CD4-positive, alpha-beta T cell treated with Interleukin-17A for 4 hours (primary cell): ENCODE measurements at regions not wholly inside any gene's neighbourhood (a gene's known extent, or its start where the extent isn't known, plus 50 kb on each side); places are given as distances from the start of the nearest gene placed in this dataset.
"Not testable (repeated sequence)": the region's sequence is repeated elsewhere in the genome, so short reads cannot be mapped to it uniquely, and the experiment has no call there.

ENCODE experiments used
- DNase-seq: peaks from one replicate; pipeline ENCODE4 v3.0.0-alpha.2; 2020; ENCODE audit warnings: mixed read lengths

DNA sequence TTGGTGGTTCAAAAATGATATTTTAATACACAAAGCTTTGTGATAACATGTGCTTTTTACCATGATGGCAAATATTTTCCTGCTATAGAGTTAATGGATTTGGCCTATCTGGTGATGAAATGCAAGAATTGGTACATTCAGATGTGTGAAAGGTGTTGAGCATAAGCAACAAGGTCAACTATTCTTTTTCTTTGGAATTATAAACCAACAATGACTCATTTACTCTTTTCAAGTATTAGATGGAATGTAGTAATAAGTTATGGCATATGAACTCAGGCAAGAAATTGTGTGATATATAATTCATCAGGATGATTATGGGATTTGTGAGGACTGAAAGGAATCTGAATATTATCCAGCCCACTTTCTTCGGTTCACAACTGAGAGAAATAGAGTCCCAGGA, 471.4 kb downstream of the ETNK1 start:
- DNase-seq, result no peak

DNA sequence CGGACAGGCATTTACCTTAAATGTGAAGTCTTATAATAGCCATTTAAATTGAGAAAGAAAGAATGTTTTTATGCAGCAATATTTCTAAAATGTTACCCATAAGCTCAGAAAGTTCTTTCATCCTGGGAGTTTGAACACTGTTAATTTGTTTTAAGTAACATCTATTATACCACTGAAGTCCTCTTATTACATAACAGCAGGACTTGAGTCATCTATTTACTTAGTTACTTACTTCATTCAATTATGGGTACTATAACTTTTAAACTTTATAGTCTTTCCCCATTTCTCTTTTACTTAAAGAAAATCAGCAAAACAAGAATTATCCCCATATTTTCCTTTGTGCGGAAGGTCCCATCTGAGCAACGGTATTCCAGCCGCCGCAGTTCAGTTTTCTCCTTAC, 473.1 kb downstream of the ETNK1 start:
- no peak for DNase-seq

GRCh38 chr12:23098517-23098916, 473.5 kb downstream of the ETNK1 start:
- no peak for DNase-seq

DNA sequence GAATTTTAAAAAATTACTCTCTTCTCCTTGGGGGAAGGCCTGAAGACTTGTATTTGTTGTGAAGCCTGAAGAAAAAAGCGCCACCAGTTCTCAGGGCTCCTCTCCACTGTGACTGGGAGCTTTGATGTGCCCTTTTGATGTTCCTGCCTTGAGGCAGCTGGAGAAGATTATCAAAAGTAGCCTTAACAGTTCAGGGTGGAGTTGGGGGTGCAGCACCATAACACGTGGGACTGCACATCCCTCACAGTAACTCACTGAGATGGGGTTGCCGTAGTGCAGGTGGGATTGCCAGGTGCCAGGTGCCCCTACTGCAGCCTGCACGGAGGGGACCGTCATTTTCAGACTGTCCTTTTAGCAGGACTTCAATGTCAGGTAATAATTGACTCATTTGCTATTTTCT, 474.1 kb downstream of the ETNK1 start:
- no peak for DNase-seq

GRCh38 chr12:23099604-23100003, 474.6 kb downstream of the ETNK1 start:
- DNase-seq, result no peak

GRCh38 chr12:23108957-23109356, 484.0 kb downstream of the ETNK1 start:
- DNase-seq, result no peak

GRCh38 chr12:23113781-23114180, 488.8 kb downstream of the ETNK1 start:
- no peak for DNase-seq

DNA sequence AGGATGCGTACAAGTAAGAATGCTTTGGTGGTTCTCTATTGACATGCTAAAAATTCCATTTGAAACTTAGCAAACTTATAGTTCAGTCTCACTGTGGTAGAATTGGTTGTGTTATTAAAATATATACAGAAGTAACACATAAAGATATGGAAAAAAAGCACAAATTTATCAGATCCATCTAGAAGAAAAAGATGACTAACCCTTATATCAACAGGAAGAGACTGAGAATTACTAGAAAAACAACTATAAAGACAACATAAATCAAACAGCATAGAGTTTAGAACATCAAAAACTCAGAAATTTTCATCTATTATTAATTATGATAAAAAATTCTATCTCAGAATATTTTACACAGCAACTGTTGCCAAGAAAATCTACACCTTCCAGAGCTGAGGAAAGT, 491.0 kb downstream of the ETNK1 start:
- no peak for DNase-seq

DNA sequence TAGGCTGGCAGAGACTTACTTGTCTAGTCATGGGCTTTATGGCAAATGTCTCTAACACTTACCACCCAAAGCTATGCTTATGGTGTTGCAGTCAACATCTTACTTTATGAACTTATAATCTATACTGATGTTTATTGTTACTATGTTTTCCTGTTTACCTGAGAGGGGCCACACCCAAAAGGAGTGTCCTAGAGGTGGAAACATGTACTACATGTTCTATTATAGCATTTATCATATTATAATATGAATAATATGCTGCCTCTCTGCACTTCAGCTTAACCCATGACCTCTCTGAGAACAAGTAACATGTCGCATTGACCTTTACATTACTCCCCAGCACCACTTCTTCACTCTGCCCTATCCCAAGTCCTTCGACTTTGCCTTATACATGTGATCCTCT, 501.8 kb downstream of the ETNK1 start:
- DNase-seq, result no peak

- no peak for DNase-seq
Measured at GRCh38 chr12:23127701-23128100, 502.7 kb downstream of the ETNK1 start.

DNA sequence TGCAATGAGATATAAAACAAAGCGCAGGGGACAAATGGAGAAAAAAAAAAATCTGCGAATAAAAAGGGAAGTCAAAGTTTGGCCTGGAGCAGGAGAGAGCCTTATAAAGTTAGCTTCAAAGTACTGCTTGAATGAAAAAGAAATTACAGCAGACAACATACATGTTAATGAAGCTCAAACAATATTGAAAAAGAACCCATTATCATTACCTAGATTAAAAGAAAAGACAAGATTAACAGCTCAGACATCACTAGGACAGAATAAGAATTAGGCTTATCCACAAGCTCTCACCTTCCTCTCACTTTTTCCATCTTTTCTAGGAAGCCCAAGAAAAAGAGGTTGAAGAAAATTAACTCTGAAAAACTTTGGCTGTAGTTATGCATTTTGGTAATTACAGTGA, 503.5 kb downstream of the ETNK1 start:
- no peak for DNase-seq

DNA sequence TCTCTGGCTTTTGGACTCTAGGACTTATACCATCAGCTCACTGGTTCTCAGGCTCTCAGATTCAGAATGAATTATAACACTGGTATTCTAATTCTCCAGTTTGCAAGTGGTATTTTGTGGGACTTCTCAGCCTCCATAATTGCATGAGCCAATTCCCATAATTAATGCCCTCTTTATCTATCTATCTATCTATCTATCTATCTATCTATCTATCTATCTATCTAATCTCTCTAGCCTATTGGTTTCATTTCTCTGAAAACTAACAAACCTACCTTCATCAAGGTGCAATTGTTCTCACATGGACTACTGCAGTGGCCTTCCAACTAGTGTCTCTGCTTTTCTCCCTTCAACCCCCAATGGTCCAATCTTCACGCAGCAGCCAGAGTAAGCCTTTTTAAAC, 507.4 kb downstream of the ETNK1 start:
- no peak for DNase-seq

GRCh38 chr12:23133471-23133870, 508.5 kb downstream of the ETNK1 start:
- DNase-seq, result no peak

GRCh38 chr12:23139026-23139425, 514.1 kb downstream of the ETNK1 start:
- no peak for DNase-seq

- DNase-seq, result no peak
Measured at GRCh38 chr12:23140710-23141109, 515.7 kb downstream of the ETNK1 start.

DNA sequence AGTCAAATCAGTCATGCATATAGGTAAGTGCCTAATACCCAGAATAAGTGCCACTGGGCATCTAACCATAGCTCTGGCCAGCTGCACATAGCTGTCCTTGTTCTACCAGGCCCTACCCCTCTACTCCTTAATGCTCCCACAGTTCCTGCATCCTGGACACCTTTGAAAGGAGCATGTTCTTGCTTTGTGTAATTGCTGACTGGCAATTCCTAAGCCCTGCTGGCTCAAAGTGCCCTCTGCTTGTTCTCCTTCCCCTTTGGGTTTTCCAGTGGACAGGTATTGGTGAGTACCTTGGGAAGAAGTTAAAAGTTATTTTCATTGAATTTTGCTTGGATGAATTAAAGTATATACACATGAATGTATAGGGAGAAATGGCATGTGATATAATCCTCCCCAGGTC, 516.4 kb downstream of the ETNK1 start:
- DNase-seq, result no peak

GRCh38 chr12:23146070-23146469, 521.1 kb downstream of the ETNK1 start:
- not testable (repeated sequence) for DNase-seq

DNA sequence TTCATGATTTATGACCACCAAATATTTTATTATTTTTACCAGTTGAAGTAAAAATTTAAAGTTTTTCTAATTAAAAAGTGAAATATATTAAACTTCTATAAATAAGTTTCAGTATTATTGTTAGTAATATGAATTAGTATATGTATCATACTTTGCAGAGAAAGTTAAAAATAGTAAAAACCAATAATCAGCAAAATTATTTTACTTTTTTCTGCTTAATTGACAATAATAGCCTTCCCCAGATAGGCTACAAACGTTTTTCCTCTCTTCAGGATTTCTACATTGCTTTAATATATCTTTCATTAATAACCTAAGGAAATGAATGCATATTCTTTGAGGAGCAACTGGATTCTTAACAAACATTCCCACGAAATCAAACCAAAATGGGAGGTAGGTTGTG, 543.5 kb downstream of the ETNK1 start:
- no peak for DNase-seq

- DNase-seq, result no peak
Measured at GRCh38 chr12:23169012-23169695, 544.2 kb downstream of the ETNK1 start.

DNA sequence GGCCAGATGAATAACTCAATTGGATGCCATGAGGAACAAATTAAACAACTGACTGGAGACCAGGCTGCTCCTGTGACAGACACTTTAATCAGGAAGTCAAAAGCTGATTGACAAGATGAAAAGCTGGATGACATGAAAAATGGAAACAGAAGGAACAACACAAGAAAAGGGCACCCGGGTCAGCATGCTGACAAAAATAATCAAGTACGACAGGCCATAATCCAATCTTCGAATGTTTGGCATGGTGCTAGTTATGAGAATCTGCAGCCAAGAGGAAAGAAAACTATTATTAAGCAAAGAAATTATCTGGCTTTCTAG, 544.7 kb downstream of the ETNK1 start:
- DNase-seq, result no peak

DNA sequence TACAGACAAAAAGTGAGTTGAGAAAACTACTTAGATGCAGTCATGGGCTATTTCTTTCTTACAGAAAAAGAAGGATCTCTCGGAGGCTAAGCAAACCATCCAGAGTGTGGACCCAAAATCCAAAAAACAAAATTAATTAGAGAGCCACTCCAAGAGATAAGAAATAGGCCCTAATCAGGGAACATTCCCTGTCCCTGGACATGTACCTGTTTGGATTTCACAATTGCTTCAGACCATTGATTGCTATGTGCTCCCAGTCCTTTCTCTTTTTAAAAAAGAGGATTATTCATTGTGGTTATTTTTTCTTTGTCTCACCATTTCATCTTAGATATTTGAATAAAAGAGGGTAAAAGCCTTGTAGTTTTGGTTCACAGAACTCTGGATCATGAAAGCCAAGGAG, 549.9 kb downstream of the ETNK1 start:
- no peak for DNase-seq

DNA sequence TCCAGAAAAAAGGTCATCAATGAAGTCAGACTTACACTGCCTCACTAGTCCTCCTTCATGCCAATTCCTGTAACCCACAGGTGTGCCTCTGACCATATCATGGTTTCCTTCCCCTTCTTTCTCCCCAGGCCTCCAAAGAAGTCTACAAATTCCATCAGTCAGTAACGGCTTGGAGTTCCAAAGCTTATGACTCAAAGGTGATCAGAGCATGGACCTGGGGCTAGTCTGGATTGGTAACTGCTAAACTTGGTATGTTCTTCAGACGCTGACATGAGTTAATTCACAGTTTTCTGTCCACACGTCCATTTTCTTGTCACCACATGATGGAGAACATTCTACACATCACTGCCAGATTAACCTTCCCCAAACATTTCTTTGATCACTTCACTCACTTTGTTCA, 560.4 kb downstream of the ETNK1 start:
- no peak for DNase-seq

DNA sequence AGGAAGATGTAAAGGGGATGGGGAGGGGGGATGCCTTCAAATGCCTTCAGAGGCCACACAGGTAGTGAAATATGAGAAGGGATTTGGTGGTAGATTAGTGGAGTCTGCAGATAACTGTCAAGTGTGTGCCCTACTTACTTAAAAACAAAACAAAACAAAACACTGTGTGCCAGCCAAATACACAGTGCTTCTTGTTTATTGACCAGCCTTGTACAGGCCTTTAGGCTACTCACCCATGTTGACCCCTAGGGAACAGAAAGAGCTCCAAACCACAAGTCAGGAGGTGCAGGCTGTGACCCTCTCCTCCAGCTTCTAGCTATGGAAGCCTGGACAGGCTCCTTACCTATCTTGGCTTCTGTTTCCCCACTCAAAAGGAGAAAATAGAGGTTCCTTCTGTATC, 562.0 kb downstream of the ETNK1 start:
- no peak for DNase-seq

GRCh38 chr12:23193552-23193951, 568.6 kb downstream of the ETNK1 start:
- no peak for DNase-seq

GRCh38 chr12:23197266-23197665, 572.3 kb downstream of the ETNK1 start:
- no peak for DNase-seq

- DNase-seq, result no peak
Measured at GRCh38 chr12:23202728-23203127, 577.8 kb downstream of the ETNK1 start.
